ENCODE measurements at regions not wholly inside any gene's neighbourhood (a gene's known extent, or its start where the extent isn't known, plus 50 kb on each side); places are given as distances from the start of the nearest gene placed in this dataset.

- DNase-seq = no peak
Observed at GRCh38 chr9:79896390-79896980, 324.7 kb downstream of the TLE4 start.

- DNase-seq = no peak
Observed at GRCh38 chr9:79895232-79895631, 323.5 kb downstream of the TLE4 start.

GRCh38 chr9:79889369-79889768 is 317.6 kb downstream of the TLE4 start:
- DNase-seq = no peak

- DNase-seq = no peak
Observed at GRCh38 chr9:79885093-79885857, 313.5 kb downstream of the TLE4 start.

GRCh38 chr9:79884546-79884945 is 312.8 kb downstream of the TLE4 start:
- DNase-seq = no peak

- no peak for DNase-seq
Observed at GRCh38 chr9:79883073-79883645, 311.4 kb downstream of the TLE4 start.

GRCh38 chr9:79880626-79881025 is 308.9 kb downstream of the TLE4 start:
- no peak for DNase-seq

GRCh38 chr9:79877943-79878602 is 306.3 kb downstream of the TLE4 start:
- no peak for DNase-seq

- DNase-seq = no peak
Observed at GRCh38 chr9:79868567-79869189, 296.9 kb downstream of the TLE4 start.

- DNase-seq = no peak
Observed at GRCh38 chr9:79862921-79863890, 291.4 kb downstream of the TLE4 start.

- DNase-seq = no peak
Observed at GRCh38 chr9:79858508-79858907, 286.7 kb downstream of the TLE4 start.

GRCh38 chr9:79857188-79857587 is 285.4 kb downstream of the TLE4 start:
- DNase-seq = no peak

GRCh38 chr9:79847074-79847473 is 275.3 kb downstream of the TLE4 start:
- no peak for DNase-seq

GRCh38 chr9:79829566-79830302 is 258.0 kb downstream of the TLE4 start:
- DNase-seq = no peak

GRCh38 chr9:79824265-79824664 is 252.5 kb downstream of the TLE4 start:
- no peak for DNase-seq

GRCh38 chr9:79817438-79818004 is 245.8 kb downstream of the TLE4 start:
- DNase-seq = peak; percentile 64

- DNase-seq = no peak
Observed at GRCh38 chr9:79813258-79813638, 241.5 kb downstream of the TLE4 start.

- no peak for DNase-seq
Observed at GRCh38 chr9:79812507-79813257, 240.9 kb downstream of the TLE4 start.

GRCh38 chr9:79812099-79812498 is 240.3 kb downstream of the TLE4 start:
- no peak for DNase-seq

GRCh38 chr9:79809931-79810330 is 238.2 kb downstream of the TLE4 start:
- no peak for DNase-seq
